DOHH2 (cell line): ENCODE measurements at regions not wholly inside any gene's neighbourhood (a gene's known extent, or its start where the extent isn't known, plus 50 kb on each side); places are given as distances from the start of the nearest gene placed in this dataset.

Source experiments
- H3F3A ChIP-seq: fragments of 200-600 bp; sonication (generic), shearing (Covaris generic); 2 replicates; pipeline ENCODE4 v1.6.0; 2016; ENCODE audit warnings: antibody characterized with exemption, mild to moderate bottlenecking; ENCODE audit not compliant: control insufficient read depth, insufficient read depth
- H3K27ac ChIP-seq: fragments of 200-600 bp; sonication (generic); 2 replicates; pipeline ENCODE4 v1.5.1; 2014; ENCODE audit warnings: low read depth, mild to moderate bottlenecking, low read length, moderate library complexity
- H3K27me3 ChIP-seq: fragments of 200-600 bp; sonication (generic); 2 replicates; pipeline ENCODE4 v1.6.1; 2014; ENCODE audit warnings: mild to moderate bottlenecking, low read length, mixed read lengths; ENCODE audit not compliant: control insufficient read depth
- H3K36me3 ChIP-seq: fragments of 200-600 bp; sonication (generic); 2 replicates; pipeline ENCODE4 v1.6.1; 2014; ENCODE audit warnings: mild to moderate bottlenecking, low read length, moderate library complexity, mixed read lengths; ENCODE audit not compliant: control insufficient read depth
- H3K4me1 ChIP-seq: fragments of 200-600 bp; sonication (generic); 2 replicates; pipeline ENCODE4 v1.6.1; 2014; ENCODE audit warnings: mild to moderate bottlenecking, low read length, mixed read lengths; ENCODE audit not compliant: control insufficient read depth
- H3K4me2 ChIP-seq: fragments of 200-600 bp; sonication (generic); 2 replicates; pipeline ENCODE4 v1.6.0; 2014; ENCODE audit warnings: mild to moderate bottlenecking, low read length, moderate library complexity
- H3K4me3 ChIP-seq: fragments of 200-600 bp; sonication (generic); 2 replicates; pipeline ENCODE4 v1.5.1; 2014; ENCODE audit warnings: mild to moderate bottlenecking, low read length, mixed read lengths
- H3K79me2 ChIP-seq: fragments of 200-600 bp; sonication (generic); 2 replicates; pipeline ENCODE4 v1.6.1; 2014; ENCODE audit warnings: mild to moderate bottlenecking, low read length, mixed read lengths; ENCODE audit not compliant: control insufficient read depth
- H3K9me2 ChIP-seq: fragments of 200-600 bp; sonication (generic); replicated peaks from 2 replicates; pipeline ENCODE4 v1.6.1; 2014; ENCODE audit warnings: mild to moderate bottlenecking, low read length, mixed read lengths; ENCODE audit not compliant: control insufficient read depth
- H3K9me3 ChIP-seq: fragments of 200-600 bp; sonication (generic); 2 replicates; pipeline ENCODE4 v1.6.1; 2014; ENCODE audit warnings: antibody characterized with exemption, low read length, mixed read lengths; ENCODE audit not compliant: control insufficient read depth, insufficient read depth
- H4K20me1 ChIP-seq: fragments of 200-600 bp; sonication (generic); 2 replicates; pipeline ENCODE4 v1.6.0; 2014; ENCODE audit warnings: low read depth, mild to moderate bottlenecking, antibody characterized with exemption, low read length, moderate library complexity; ENCODE audit not compliant: control insufficient read depth, insufficient read depth
- EZH2phosphoT487 ChIP-seq: fragments of 200-600 bp; sonication (generic); IDR thresholded peaks from 2 replicates; pipeline ENCODE4 v1.6.1; 2017; ENCODE audit warnings: borderline replicate concordance, mild to moderate bottlenecking, antibody characterized with exemption, low read length, moderate library complexity, mixed read lengths
- TF ChIP-seq, protein P1 (sequence below): fragments of 200-600 bp; sonication (generic); IDR thresholded peaks from one replicate; pipeline ENCODE4 v1.5.1; 2014; ENCODE audit warnings: antibody characterized with exemption, mild to moderate bottlenecking, low read depth, low read length; ENCODE audit not compliant: poor library complexity, severe bottlenecking

DNA sequence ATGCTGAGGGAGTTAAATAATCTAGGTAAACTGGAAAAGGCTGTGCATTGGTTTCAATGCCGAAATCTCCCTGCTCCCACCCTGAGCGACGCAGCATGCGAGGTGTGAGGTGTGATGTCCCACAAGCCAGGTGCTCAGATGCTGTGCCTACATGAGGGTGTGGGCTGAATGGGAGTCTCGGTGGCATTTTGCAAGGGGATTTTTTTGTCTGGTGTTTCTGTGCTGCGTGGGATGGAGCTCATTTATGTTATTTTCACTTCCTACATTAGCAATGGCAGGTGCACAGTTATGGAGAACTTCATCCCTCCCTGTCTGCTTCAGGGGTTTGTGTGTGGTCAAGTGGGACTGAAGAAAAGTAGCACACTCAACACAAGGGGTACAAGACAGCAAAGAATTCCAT is 110.2 kb upstream of the CCDC68 start:
- Histone ChIP-seq H3K9me2 (no peaks in the 10 kb centered on the region), H4K20me1 (no peaks in the 10 kb centered on the region), H3K4me2 (no peak overlapping the region), H3K36me3 (no peaks in the 10 kb centered on the region), H3F3A (no peaks in the 10 kb centered on the region), H3K79me2 (no peaks in the 10 kb centered on the region), H3K9me3 (no peaks in the 10 kb centered on the region), H3K4me3 (no peak overlapping the region), H3K4me1 (no peaks in the 10 kb centered on the region), H3K27me3 (no peaks in the 10 kb centered on the region), H3K27ac (no peak overlapping the region)
- TF ChIP-seq, protein P1, sequence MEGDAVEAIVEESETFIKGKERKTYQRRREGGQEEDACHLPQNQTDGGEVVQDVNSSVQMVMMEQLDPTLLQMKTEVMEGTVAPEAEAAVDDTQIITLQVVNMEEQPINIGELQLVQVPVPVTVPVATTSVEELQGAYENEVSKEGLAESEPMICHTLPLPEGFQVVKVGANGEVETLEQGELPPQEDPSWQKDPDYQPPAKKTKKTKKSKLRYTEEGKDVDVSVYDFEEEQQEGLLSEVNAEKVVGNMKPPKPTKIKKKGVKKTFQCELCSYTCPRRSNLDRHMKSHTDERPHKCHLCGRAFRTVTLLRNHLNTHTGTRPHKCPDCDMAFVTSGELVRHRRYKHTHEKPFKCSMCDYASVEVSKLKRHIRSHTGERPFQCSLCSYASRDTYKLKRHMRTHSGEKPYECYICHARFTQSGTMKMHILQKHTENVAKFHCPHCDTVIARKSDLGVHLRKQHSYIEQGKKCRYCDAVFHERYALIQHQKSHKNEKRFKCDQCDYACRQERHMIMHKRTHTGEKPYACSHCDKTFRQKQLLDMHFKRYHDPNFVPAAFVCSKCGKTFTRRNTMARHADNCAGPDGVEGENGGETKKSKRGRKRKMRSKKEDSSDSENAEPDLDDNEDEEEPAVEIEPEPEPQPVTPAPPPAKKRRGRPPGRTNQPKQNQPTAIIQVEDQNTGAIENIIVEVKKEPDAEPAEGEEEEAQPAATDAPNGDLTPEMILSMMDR, result no peak
- no peak for TF ChIP-seq EZH2phosphoT487

- TF ChIP-seq EZH2phosphoT487, result no peak
- TF ChIP-seq, protein P1, result no peak
- Histone ChIP-seq H3K79me2 (no peaks in the 10 kb centered on the region), H3K4me2 (no peak overlapping the region), H3F3A (no peaks in the 10 kb centered on the region), H3K27ac (no peak overlapping the region), H3K4me1 (no peaks in the 10 kb centered on the region), H3K9me3 (no peaks in the 10 kb centered on the region), H4K20me1 (no peaks in the 10 kb centered on the region), H3K27me3 (no peaks in the 10 kb centered on the region), H3K4me3 (no peak overlapping the region), H3K9me2 (no peaks in the 10 kb centered on the region), H3K36me3 (no peaks in the 10 kb centered on the region)
Measured at GRCh38 chr18:55064760-55065159, 105.5 kb upstream of the CCDC68 start.

- Histone ChIP-seq H3K36me3 (no peaks in the 10 kb centered on the region), H3K4me2 (no peak overlapping the region), H3F3A (no peaks in the 10 kb centered on the region), H3K9me2 (no peaks in the 10 kb centered on the region), H3K4me1 (no peaks in the 10 kb centered on the region), H3K27ac (no peak overlapping the region), H3K79me2 (no peaks in the 10 kb centered on the region), H3K27me3 (no peaks in the 10 kb centered on the region), H3K4me3 (no peak overlapping the region), H3K9me3 (no peaks in the 10 kb centered on the region), H4K20me1 (no peaks in the 10 kb centered on the region)
- TF ChIP-seq, protein P1, result no peak
- TF ChIP-seq EZH2phosphoT487, result no peak
Measured at GRCh38 chr18:55064073-55064472, 104.8 kb upstream of the CCDC68 start.
